ENCODE measurements at regions not wholly inside any gene's neighbourhood (a gene's known extent, or its start where the extent isn't known, plus 50 kb on each side); places are given as distances from the start of the nearest gene placed in this dataset.

GRCh38 chr12:65673156-65673690, 151.1 kb upstream of the HMGA2 start:
- Histone ChIP-seq H3K36me3 (ENCODE audit: control insufficient read depth, insufficient read depth, low read length) (no peaks in the 10 kb centered on the region), H3K27ac (ENCODE audit: extremely low read depth, low read depth, low read length) (no peak overlapping the region), H4K20me1 (replicated peaks; ENCODE audit: control insufficient read depth, insufficient read depth, low read length) (no peaks in the 10 kb centered on the region), H3K4me1 (replicated peaks in 1 of 2; ENCODE audit: control insufficient read depth in 2 of 2, insufficient read depth in 2 of 2, low read length in 2 of 2) (peaks cover 0 to 25% of the 10 kb centered on the region in 2 experiments; a peak in 3 of 5 replicates), H2AFZ (ENCODE audit: low read depth, low read length) (no peak overlapping the region), H3K27me3 (ENCODE audit: control insufficient read depth in 2 of 2, insufficient read depth in 2 of 2, low read length in 2 of 2) (no peaks in the 10 kb centered on the region), H3K79me2 (ENCODE audit: control insufficient read depth, insufficient read depth, low read length) (no peaks in the 10 kb centered on the region), H3K9me1 (ENCODE audit: control insufficient read depth, insufficient read depth, low read length) (no peaks in the 10 kb centered on the region), H3K4me2 (ENCODE audit: insufficient read depth, low read length) (no peak overlapping the region), H3K9me3 (replicated peaks; ENCODE audit: control insufficient read depth, insufficient read depth, low read depth, low read length) (no peaks in the 10 kb centered on the region), H3K4me3 (no peak overlapping the region), H3K9ac (ENCODE audit: insufficient read depth in 1 of 2, low read depth in 2 of 2, low read length in 2 of 2) (no peak overlapping the region)
- TF ChIP-seq ZNF134 (CRISPR knock-in tag; conservative IDR thresholded peaks at IDR 0.05) (no peak), SMAD4 (CRISPR knock-in tag; conservative IDR thresholded peaks at IDR 0.05) (no peak), ARID3B (CRISPR knock-in tag; IDR thresholded peaks at IDR 0.05; ENCODE audit: borderline replicate concordance) (no peak), IRF2 (CRISPR knock-in tag; IDR thresholded peaks at IDR 0.05) (no peak), PHB2 (IDR thresholded peaks at IDR 0.05; ENCODE audit: low read depth) (no peak), ETV1 (tag; conservative IDR thresholded peaks at IDR 0.05; ENCODE audit: low read depth) (no peak), JUNB (CRISPR knock-in tag; conservative IDR thresholded peaks at IDR 0.05) (no peak), SRSF7 (optimal IDR thresholded peaks at IDR 0.05; ENCODE audit: low read depth, low read length) (no peak), NCOA1 (IDR thresholded peaks at IDR 0.05; ENCODE audit: low read depth) (no peak)
- DNase-seq (ENCODE audit: extremely low read depth in 1 of 4, low spot score in 3 of 4) (no peak), ATAC-seq (no peak), FAIRE-seq (no peak)
- BruUV-seq (replicated peaks), result no TSS peak
- CTCF ChIA-PET (ENCODE audit: low intra/inter-chr PET ratio), result no interaction called here
- intact Hi-C loops (cut with micrococcal nuclease), result loop anchor here (5.0 kb wide), 1 partner anchor 116 kb away; no protein-coding TSS in a partner anchor
- POLR2A ChIA-PET, result interaction anchor here (0.6 kb wide), 1 partner anchor 34 kb away, joined by 4 read pairs; no protein-coding TSS in a partner anchor
- in situ Hi-C loops (cut with MboI), result no loop called here
